Sigmoid colon (tissue), 6 donors: ENCODE measurements at regions not wholly inside any gene's neighbourhood (a gene's known extent, or its start where the extent isn't known, plus 50 kb on each side); places are given as distances from the start of the nearest gene placed in this dataset.

Experiments
- DNase-seq: peaks from one replicate; pipeline ENCODE4 v3.0.0-alpha.2; 2019
- H3K27ac ChIP-seq, 4 donors: fragments of 200-600 bp; sonication (generic); one replicate each; pipeline ENCODE4 v1.5.1; 2016 to 2019; ENCODE audit warnings: mild to moderate bottlenecking in 1 of 4
- H3K27me3 ChIP-seq, 3 donors: fragments of 200-600 bp; sonication (generic); one replicate each; pipeline ENCODE4 v1.5.1; 2019; ENCODE audit warnings: mild to moderate bottlenecking in 1 of 3
- H3K36me3 ChIP-seq, 4 donors: fragments of 200-600 bp; sonication (generic); one replicate each; pipeline ENCODE4 v1.5.1; 2016 to 2019
- H3K4me1 ChIP-seq, 4 donors: fragments of 200-600 bp; sonication (generic); one replicate each; pipeline ENCODE4 v1.5.1; 2017 to 2019
- H3K4me3 ChIP-seq, 4 donors: fragments of 200-600 bp; sonication (generic); one replicate each; pipeline ENCODE4 v1.5.1; 2017 to 2019; ENCODE audit warnings: mild to moderate bottlenecking in 2 of 4, moderate library complexity in 1 of 4
- H3K9me3 ChIP-seq, 4 donors: fragments of 200-600 bp in 3 of 4; sonication (generic) in 3 of 4; one replicate each; pipeline versions ENCODE4 v1.5.1 to v1.6.1; 2013 to 2019
- CTCF ChIP-seq, 4 experiments: fragments of 450-650 bp in 3 of 4; fragments of 200-600 bp in 1 of 4; IDR thresholded peaks; one replicate each; pipeline ENCODE4 v1.5.1; 2016 to 2019; ENCODE audit warnings: antibody characterized with exemption in 4 of 4, mild to moderate bottlenecking in 3 of 4, moderate library complexity in 2 of 4
- EP300 ChIP-seq, 4 donors: sonication (generic); formaldehyde crosslinking; IDR thresholded peaks; one replicate each; pipeline ENCODE4 v1.6.1; 2017; ENCODE audit warnings: antibody characterized with exemption in 4 of 4
- POLR2A ChIP-seq, 2 donors: fragments of 450-650 bp; IDR thresholded peaks; one replicate each; pipeline ENCODE4 v1.6.1; 2016; ENCODE audit warnings: antibody characterized with exemption in 2 of 2, mild to moderate bottlenecking in 2 of 2, moderate library complexity in 2 of 2
- POLR2AphosphoS5 ChIP-seq, 4 donors: sonication (generic); formaldehyde crosslinking; IDR thresholded peaks; one replicate each; pipeline ENCODE4 v1.6.1; 2017; ENCODE audit warnings: antibody characterized with exemption in 4 of 4
- WGBS, 2 donors: extraction: QIAGEN DNeasy Blood & Tissue Kit; methylation state at CpG; one replicate each; pipeline ENCODE4 v1.1.7; 2013; 5-methylcytosine and 5-hydroxymethylcytosine counted together
- intact Hi-C: fragments of 100-400 bp; cut with DNase I; formaldehyde crosslinking; loops from one replicate; pipeline ENCODE4 v1.15.1; 2023
- donor health status: healthy with polysubstance abuse.
- donor health status: healthy.

- Histone ChIP-seq H3K27me3 (no peaks in the 10 kb centered on the region), H3K9me3 (no peaks in the 10 kb centered on the region), H3K4me1 (no peaks in the 10 kb centered on the region), H3K4me3 (no peak overlapping the region), H3K36me3 (no peaks in the 10 kb centered on the region), H3K27ac (no peak overlapping the region)
- DNase-seq, result no peak
- 49 to 64% methylated on average over 5 of the region's 5 CpGs for WGBS, 2 donors
- TF ChIP-seq CTCF (IDR thresholded peaks at IDR 0.05) (no peak), POLR2AphosphoS5 (IDR thresholded peaks at IDR 0.05) (no peak)
- intact Hi-C loops, result no loop called here
Observed at GRCh38 chr2:140157816-140158215, 1377.6 kb upstream of the NXPH2 start.

- H3K36me3 ChIP-seq, result no peaks in the 10 kb centered on the region
- H3K9me3 ChIP-seq, result peaks cover 0 to 2% (median 0%) of the 10 kb centered on the region in 4 donors
- TF ChIP-seq POLR2A (IDR thresholded peaks at IDR 0.05) (no peak), CTCF (IDR thresholded peaks at IDR 0.05) (no peak), EP300 (IDR thresholded peaks at IDR 0.05) (no peak), POLR2AphosphoS5 (IDR thresholded peaks at IDR 0.05) (no peak)
- intact Hi-C loops, result no loop called here
- no peak overlapping the region for H3K4me3 ChIP-seq
- no peak overlapping the region for H3K27ac ChIP-seq
- no peak for DNase-seq
- WGBS, 2 donors, result 86% methylated on average over 2 of the region's 2 CpGs
- H3K27me3 ChIP-seq, result no peaks in the 10 kb centered on the region
- H3K4me1 ChIP-seq, result no peaks in the 10 kb centered on the region
Observed at GRCh38 chr2:140154706-140155105, 1374.5 kb upstream of the NXPH2 start.

GRCh38 chr2:140154271-140154670 lies 1374.1 kb upstream of the NXPH2 start:
- no peak for TF ChIP-seq EP300 (IDR thresholded peaks at IDR 0.05)
- no peak for TF ChIP-seq POLR2A (IDR thresholded peaks at IDR 0.05)
- no peak for TF ChIP-seq CTCF (IDR thresholded peaks at IDR 0.05)
- no peak for TF ChIP-seq POLR2AphosphoS5 (IDR thresholded peaks at IDR 0.05)
- WGBS, 2 donors, result 73 to 75% methylated on average over 5 of the region's 5 CpGs
- H3K9me3 ChIP-seq, result peaks cover 0 to 2% (median 0%) of the 10 kb centered on the region in 4 donors
- no peaks in the 10 kb centered on the region for H3K4me1 ChIP-seq
- intact Hi-C loops, result no loop called here
- H3K36me3 ChIP-seq, result no peaks in the 10 kb centered on the region
- H3K4me3 ChIP-seq, result no peak overlapping the region
- no peak overlapping the region for H3K27ac ChIP-seq
- DNase-seq, result no peak
- H3K27me3 ChIP-seq, result no peaks in the 10 kb centered on the region

GRCh38 chr2:140144611-140145010 lies 1364.4 kb upstream of the NXPH2 start:
- no peak for TF ChIP-seq EP300 (IDR thresholded peaks at IDR 0.05)
- no peak for TF ChIP-seq CTCF (IDR thresholded peaks at IDR 0.05)
- no peak for TF ChIP-seq POLR2AphosphoS5 (IDR thresholded peaks at IDR 0.05)
- no peak for TF ChIP-seq POLR2A (IDR thresholded peaks at IDR 0.05)
- intact Hi-C loops, result no loop called here
- DNase-seq, result no peak
- H3K27ac ChIP-seq, result no peak overlapping the region
- WGBS, 2 donors, result 75 to 84% methylated on average over 2 of the region's 2 CpGs
- H3K9me3 ChIP-seq, result no peaks in the 10 kb centered on the region
- no peak overlapping the region for H3K4me3 ChIP-seq
- no peaks in the 10 kb centered on the region for H3K27me3 ChIP-seq
- H3K36me3 ChIP-seq, result no peaks in the 10 kb centered on the region
- H3K4me1 ChIP-seq, result no peaks in the 10 kb centered on the region

GRCh38 chr2:140138736-140139135 lies 1358.5 kb upstream of the NXPH2 start:
- DNase-seq, result no peak
- H3K9me3 ChIP-seq, result no peaks in the 10 kb centered on the region
- intact Hi-C loops, result no loop called here
- no peaks in the 10 kb centered on the region for H3K36me3 ChIP-seq
- H3K4me1 ChIP-seq, result no peaks in the 10 kb centered on the region
- no peak overlapping the region for H3K4me3 ChIP-seq
- 88 to 90% methylated on average over 6 of the region's 6 CpGs for WGBS, 2 donors
- no peak overlapping the region for H3K27ac ChIP-seq
- TF ChIP-seq CTCF (IDR thresholded peaks at IDR 0.05) (no peak), POLR2AphosphoS5 (IDR thresholded peaks at IDR 0.05) (no peak)
- H3K27me3 ChIP-seq, result no peaks in the 10 kb centered on the region
